ENCODE measurements at regions not wholly inside any gene's neighbourhood (a gene's known extent, or its start where the extent isn't known, plus 50 kb on each side); places are given as distances from the start of the nearest gene placed in this dataset.
"Not testable (repeated sequence)": the region's sequence is repeated elsewhere in the genome, so short reads cannot be mapped to it uniquely, and the experiment has no call there.

DNA sequence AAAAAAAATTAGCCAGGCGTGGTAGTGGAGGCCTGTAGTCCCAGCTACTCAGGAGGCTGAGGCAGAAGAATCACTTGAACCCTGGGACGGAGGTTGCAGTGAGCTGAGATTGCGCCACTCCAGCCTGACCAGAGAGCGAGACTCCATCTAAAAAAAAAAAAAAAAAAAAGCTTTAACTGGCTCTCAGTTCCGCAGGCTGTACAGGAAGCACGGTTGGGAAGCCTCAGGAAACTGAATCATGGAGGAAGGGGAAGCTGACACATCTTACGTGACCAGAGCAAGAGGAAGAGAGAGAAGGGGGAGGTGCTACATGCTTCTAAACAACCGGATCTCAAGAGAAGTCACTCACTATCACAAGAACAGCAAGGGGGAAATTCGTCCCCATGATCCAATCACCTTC, 505.6 kb upstream of the SLC8A1 start:
- no peak for DNase-seq

DNA sequence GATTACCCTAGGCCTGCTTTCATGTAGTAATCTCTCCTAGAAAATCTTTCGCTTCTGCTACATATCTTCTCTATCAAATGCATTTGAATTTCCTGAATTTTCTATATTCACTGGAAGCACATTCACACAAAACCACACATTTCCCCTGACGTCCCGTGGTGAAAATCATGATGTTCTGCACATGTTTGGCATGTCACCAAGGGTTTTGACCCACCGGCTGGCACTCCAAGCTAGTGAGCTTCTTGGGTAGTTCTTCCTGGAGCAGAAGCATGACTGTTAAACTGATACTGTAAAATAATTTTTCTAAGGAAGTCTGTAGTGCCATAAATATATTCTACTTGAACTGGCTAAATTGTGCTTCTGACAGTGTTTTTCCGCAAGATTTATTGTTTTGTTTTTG, 510.1 kb upstream of the SLC8A1 start:
- DNase-seq = no peak

DNA sequence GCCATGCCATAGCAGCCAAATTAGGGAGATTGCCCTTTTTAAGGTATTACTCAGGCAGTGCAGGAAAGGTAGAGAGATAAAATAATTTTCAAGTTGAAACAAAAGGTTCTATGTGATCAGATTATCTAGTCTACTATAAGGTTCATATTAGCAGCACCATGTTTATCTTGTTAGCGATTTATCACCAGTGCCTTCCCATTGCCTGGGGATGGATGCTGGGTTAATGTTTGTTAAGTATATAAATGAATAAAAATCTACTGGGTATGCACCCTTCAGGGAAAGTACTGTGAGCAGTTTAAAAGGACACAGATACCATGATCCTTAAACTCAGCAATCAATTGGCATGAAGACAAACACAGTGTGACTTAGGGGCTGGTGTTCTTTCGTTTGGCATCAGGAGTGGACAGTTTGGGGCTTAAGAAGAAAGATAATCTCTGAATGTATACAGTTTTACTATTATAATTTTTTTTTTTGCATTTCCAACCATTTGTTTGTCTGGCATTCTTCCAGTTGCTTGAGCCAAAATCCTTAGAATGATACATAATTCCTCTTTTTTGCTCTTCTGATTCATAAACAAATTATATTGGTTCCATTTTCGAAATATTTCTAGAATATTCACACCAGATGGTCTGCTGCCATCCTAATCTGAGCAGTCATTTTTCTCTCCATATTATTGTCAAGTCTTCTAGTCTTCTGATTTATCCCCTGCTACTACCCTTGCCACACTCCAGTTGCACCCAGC, 512.8 kb upstream of the SLC8A1 start:
- DNase-seq = no peak

DNA sequence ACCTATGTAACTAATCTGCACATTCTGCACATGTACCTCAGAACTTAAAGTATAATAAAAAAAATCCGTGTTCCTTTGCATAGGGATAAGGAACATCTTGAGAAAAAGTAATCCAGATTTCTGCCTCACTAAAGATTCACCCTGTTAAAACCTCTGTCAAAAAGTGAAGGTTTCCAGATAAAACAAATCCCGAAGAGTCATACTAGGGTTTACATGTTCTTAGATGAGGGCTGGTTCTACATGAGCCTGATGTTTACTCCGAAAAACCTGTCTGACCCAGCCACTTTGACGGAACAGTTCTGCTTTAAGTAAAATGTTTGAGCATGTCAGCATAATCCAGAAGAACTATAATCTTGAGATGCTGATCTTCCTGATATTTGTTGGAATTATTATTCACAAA, 515.6 kb upstream of the SLC8A1 start:
- no peak for DNase-seq

DNA sequence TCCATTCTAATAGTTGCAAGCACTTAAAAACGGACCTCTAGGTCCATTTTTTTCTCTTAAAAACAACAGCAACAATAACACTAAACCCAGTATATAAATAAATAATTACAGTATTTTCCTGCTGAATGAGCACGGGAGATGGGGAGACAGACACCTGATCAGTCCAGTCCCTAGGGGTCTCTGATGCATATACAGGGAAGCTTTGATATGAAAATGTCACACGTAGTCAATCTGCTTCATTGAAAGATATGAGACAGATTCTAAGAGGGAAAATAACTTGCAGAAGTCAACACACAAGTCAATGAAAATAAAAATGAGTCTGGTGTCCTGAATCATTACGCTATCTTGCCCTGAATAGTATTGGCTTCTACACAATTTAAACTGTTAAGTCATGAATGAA, 523.3 kb upstream of the SLC8A1 start:
- DNase-seq = no peak

DNA sequence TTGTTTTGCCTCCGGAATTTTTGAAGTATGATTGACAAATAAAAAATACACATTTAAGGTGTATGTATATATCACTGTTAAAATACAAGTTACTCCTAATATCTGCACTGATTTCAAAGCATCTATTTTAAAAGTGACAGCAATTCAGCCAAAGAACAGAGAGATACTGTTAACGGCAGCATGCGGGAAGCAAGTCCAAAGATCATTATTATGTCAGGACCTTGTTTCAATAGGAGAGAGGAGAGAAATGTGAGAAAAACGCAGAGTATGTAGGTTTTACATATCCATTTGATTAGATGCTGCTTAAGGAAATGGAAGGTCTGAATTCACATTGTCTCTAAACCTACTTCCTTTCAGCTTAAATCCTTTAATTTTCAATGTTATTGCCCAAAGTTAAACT, 545.5 kb upstream of the SLC8A1 start:
- no peak for DNase-seq

DNA sequence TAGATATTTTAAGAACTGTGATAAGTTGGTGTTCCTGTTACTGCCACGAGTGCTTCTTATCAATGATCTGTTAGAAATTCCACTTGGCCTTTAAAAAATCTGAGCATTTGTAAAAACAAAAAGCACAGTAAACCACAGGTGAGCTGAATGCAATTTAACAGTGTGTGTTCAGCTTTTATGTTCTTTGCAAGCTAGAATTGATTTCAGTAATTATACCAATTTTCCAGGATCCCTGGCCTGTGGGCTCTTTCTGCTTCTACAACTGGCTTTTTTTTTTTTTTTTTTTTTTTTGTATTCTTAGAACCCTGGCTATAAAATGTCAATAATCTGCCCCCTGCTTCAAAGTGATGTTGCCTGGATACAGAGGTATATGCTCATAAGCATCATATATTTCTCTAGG, 548.5 kb upstream of the SLC8A1 start:
- no peak for DNase-seq

DNA sequence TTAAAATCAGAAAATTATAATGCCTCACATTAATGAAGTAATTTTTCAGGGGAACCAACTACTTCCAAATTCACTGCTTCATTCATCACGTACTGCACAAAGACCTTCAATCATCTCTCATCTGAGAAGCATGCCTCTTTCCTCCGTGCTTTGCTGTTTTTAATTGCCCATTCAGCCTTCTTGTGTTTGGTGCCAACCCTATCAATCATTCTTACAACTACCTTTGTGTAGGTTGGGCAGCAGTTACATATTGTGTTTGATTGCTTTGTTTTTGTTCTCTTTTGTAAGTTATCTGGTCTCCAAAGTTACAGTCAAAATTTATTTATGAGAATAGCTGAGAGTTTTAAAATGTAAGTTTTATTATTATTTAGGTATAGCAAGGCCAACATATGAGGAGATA, 549.0 kb upstream of the SLC8A1 start:
- DNase-seq = no peak

DNA sequence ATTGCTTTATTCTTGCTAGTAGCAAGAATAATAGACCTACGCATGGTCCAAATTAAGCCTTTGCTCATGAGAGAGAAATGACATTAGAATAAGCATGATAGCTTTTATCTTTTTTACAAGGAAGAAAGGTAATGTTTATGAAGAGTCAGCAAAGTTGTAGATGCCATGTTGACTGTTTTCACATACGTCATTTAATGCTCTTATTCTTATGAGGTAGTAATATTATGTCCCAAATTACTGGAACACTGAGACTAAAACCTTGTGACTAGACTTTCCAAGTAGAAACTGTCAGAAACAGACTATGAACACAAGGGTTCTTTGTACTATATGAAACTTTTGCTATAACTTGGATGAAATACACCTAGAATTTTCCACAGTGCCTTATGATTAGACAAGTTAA, 552.8 kb upstream of the SLC8A1 start:
- no peak for DNase-seq

DNA sequence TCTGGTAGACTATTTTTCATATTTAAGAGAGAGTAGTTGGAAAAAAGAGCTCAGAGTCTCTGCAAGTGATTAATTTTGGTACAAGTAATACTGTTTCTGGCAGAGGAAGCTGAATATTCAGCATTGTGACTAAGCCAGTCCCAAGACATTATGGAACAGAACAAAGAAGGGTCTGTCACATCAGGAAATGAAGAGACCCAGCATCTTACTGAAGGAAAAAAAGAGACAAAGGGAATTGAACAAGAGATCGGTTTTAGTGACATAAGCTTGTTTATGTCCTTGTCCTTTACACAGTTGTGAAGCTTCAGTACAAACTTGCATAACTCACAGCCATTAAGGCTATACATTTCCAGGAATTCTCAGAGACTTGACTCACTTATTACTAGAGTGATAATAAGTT, 568.5 kb upstream of the SLC8A1 start:
- DNase-seq = no peak

DNA sequence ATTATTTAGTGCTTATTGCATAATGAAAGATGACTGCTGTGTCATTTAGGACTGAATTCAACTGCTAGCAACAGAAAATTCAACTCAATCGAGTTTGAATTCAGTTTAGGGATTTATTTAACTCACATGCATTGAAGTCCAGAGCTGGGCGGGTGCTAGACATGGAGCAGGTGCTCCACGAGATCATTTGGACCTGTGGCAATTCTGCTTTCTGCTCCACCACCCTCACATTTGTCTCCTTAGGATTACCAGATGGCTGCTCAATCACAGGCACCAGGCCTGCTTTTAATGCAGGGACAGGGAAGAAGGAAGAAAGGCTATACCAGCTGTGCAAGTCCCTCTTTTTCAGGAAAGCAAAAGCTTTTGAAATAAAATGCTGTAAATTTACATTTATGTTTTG, 572.9 kb upstream of the SLC8A1 start:
- no peak for DNase-seq

DNA sequence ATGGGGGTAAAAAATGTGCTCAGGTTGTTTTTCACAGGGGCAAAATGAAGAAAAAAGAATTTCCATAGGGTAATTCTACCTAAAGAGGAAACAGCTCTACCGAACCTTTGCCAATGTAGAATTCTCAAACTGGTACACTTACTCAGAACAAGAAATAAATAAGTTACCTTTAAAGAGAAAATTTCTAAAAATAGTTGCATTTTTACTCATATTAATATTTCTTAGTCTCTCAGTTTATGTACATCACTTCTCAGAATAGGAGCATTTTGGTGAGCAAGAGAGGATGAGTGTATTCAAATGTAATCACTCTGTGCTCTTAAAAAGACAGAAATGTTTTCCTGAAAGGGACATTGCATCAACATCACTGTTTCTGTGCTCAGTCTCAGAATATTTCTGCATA, 574.7 kb upstream of the SLC8A1 start:
- DNase-seq = no peak

DNA sequence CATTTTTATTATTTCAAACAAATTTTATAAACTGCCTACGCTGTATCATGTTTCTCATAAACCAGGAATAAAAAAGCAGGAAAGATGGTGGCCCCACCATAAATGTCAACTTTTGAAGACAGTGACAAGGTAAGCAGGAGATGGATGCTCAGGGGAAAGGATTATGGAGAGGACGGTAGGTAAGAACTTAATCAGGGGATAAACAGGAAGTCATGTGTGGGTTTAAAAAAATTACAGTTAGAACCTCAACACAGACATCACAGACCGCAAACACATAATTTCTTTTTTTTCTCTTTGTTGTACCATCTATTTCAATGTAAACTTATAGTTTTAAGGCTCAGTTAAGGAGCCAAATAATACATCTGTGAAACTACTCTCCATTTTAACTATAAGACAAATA, 575.2 kb upstream of the SLC8A1 start:
- DNase-seq = no peak

DNA sequence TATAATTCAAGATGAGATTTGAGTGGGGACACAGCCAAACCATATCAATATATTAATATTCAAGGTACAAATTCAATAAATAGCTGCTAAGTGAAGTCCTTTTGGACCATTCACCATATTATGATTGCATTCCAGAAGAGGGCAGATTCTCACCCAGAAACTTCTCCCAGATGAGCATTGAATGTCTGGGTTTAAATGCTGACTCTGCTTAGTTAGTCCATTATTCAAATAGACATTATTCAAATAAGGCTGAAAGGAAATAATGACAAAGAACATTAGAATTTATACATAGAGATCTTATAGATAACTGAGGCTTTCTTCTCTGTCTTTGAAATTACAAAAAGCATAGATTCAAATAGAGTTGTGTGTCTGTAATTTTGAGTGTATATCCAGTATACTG, 579.4 kb upstream of the SLC8A1 start:
- no peak for DNase-seq

DNA sequence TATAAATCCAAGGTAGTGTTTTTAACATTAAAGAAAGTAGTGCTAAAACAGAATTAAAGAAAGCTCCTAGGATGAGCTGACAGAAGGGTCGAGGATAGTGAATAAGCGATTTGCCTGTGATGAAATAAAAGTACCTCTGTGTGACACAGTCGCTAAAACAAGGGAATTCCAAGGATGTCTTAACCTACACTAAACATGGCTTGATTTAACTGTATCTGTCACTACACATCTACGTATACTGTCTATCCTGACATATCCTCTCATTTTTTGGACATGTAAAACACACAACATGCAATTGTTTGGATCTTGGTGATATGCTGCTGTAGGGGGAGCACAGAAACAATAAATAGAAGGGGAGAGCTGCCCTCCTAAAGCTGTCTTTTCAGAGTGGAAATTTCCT, 580.8 kb upstream of the SLC8A1 start:
- DNase-seq = no peak

DNA sequence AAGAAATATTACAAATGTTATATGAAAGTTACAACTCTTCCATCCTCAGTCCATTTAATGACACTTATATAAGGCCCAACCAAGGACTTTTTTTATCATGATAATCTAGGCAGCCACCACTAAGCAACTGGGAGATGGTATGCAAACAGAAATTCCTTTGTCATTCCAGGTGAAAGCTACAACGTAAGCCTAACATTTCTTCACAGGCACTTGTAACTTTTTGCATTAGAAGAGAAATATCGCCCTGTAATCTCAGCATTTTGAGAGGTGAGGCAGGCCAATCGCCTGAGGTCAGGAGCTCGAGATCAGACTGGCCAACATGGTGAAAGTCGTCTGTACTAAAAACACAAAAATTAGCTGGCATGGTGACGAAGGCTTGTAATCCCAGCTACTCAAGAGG, 581.2 kb upstream of the SLC8A1 start:
- DNase-seq = no peak

DNA sequence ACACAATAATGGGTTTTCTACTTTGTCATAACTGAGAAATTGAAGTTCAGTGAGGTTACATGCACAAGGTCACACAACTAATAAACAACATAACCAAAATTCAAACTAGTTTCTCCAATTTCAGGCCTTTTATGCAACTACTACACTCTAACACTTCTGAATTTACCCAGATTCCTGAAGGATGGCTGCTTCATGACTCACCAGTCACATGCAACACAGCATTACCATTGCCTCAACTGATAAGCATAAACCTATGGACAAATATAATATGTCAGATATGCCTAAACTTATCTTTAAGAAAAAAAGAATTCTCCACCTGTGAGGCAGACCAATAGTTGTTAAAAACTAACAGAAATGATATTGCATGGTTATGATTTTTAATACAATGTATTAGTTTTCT, 586.5 kb upstream of the SLC8A1 start:
- DNase-seq = no peak

DNA sequence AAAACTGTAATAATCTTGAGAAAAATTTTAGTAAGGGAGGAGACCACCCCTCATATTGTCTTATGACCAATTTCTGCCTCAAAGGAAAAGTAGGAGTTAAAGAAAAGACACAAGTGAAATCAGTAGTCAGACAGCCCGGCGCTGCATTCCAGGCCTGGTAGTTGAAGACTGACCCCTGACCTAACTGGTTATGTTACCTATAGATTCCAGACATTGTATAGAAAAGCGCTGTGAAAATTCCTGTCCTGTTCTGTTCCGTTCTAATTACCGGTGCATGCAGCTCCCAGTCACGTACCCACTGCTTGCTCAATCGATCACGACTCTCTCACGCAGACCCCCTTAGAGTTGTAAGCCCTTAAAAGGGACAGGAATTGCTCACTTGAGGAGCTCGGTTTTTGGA, 587.9 kb upstream of the SLC8A1 start:
- DNase-seq = not testable (repeated sequence)

DNA sequence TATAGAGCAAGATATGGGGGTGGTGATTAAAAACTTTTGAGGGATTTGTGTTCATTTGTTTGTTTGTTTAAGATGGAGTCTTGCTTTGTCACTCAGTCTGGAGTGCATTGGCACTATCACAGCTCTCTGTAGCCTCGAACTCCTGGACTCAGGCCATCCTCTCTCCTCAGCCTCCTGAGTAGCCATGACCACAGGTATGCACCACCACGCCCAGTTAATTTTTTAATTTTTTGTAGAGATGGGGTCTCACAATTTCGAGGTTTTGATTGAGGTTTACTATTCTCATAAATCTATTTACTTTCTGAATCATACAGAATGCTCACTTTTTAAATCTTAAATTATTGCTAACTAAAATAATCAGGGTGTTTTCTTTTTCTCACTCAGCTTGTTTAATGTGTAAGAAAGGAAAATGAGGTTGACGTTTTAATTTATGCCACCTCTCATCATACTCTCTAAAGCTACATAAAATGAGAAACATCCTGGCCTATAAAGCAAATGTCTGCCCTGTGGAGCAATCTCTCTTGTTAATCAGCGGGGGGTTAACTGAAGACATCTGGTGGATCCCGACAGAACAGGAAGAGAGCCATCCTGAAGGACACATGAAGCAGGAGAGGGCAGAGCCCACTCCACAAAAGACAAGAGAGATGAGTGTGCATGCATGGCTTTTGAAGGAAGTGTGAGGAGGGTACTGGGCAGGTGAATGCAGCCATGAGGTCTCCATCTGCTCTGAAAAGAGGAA, 589.1 kb upstream of the SLC8A1 start:
- no peak for DNase-seq

DNA sequence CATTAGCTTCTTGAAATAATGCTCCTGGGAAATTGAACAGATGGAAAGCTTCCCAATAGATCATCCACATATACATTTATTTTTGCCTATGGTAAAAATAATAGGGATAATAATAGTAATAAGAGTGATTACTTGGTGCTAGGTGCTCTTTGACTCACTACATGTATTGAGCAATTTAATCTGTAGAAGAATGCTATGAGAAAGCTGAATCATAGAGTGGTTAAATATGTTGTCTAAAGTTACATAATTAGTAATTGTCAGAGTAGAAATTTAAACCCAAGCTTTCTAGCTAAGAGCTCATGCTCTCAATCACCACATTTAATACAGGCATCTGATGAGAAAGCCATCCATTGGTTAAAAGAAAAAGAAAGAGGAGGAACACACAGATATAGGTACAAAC, 590.5 kb upstream of the SLC8A1 start:
- DNase-seq = no peak

DNA sequence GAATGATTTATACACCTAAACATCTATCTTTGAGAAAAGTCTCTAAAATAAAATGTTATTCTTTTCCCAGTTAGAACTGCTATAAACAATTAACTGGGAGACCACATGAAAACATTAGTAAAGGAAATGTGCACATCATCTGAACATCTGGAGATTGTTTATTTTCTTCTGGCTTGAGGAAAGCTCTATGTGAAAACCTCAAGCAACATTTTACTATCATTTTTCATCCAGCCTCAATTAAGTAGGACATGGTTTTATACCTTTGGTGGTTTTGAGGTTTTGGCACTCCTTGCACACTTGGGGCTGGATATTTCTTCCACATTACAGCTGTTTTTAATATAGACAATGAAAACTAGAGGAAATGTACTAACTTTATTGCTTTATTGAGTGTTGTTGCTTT, 609.5 kb upstream of the SLC8A1 start:
- DNase-seq = no peak

DNA sequence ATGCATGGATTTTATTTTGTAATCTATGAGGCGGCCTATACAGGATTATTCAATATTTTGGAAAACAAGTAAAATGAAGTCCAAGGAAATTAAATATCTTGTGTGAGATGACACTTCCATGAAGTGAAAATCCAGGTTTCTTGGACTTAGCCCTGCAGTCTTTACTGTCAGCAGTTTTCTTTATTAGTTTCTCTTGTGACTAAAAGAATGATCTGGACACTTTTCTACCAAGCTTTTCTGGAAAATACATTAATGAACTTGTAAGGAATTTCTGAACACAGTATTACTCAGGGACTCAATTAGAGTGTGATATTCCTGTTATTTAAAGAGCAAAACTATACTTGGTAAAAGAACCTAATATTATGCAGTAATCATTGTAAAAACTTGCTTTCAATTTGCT, 610.4 kb upstream of the SLC8A1 start:
- DNase-seq = no peak

DNA sequence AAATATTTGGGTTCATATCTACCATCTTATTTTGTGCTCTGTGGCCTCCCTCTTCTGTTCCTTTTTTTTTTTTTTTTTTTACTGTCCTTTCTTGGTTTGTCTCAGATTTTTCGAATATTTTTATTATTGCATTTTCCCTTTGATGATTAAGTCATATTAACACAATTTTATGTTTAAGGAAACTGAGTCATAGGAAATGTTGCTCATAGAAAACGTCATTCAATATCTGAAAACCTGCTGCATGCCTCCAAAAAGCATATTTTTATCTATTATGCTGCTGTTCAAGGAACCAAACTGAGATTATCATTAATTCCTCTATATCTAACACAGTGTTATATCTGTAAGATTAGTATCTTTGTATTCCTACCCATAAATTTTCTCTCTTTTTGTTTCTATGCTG, 614.3 kb upstream of the SLC8A1 start:
- no peak for DNase-seq

DNA sequence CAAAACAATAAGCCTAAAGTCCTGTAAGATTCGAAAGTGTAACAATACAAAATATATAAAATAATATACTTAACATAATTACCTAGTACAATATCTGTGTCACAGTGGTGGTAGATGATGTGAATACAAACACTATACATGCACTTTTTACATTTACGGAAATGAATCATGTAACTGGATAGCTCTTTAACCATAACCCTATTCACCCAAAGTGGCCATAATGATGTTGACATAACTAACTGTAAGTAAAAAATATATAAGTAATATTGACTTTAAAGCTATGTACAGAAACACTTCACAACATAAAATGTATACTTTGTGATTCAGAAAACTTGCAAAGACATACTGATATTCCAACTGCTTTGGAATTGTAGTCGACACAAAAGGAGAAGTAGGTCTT, 616.9 kb upstream of the SLC8A1 start:
- DNase-seq = no peak

DNA sequence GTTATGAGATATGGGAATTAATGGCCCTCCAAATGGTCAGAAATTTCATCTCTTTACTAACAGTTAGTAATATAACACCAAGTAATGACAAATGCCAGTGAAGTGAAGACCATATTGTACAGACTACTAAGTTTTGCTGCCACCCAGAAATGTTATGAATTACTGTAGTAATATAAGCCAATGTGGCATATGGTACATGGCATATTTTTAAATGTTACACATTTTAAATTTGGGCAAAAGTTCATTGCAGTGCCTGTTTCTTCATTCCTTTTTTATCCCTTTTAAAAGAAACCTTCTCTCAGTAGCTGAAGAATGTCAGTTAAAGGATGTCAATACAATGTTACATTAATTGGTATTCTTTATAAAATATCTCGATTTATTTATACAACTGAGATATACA, 626.5 kb upstream of the SLC8A1 start:
- DNase-seq = no peak
